ENCODE measurements at regions not wholly inside any gene's neighbourhood (a gene's known extent, or its start where the extent isn't known, plus 50 kb on each side); places are given as distances from the start of the nearest gene placed in this dataset.
"Not testable (repeated sequence)": the region's sequence is repeated elsewhere in the genome, so short reads cannot be mapped to it uniquely, and the experiment has no call there.

GRCh38 chr21:28590026-28590425 is 402.7 kb downstream of the LTN1 start:
- DNase-seq (ENCODE audit: low spot score) = no peak

GRCh38 chr21:28588997-28589396 is 403.7 kb downstream of the LTN1 start:
- DNase-seq (ENCODE audit: low spot score) = no peak

- DNase-seq (ENCODE audit: low spot score) = no peak
These were observed 404.9 kb downstream of the LTN1 start for GRCh38 chr21:28587748-28588147.

GRCh38 chr21:28581976-28582375 is 410.7 kb downstream of the LTN1 start:
- DNase-seq (ENCODE audit: low spot score) = no peak

- DNase-seq (ENCODE audit: low spot score) = not testable (repeated sequence)
These were observed 411.4 kb downstream of the LTN1 start for GRCh38 chr21:28581311-28581731.

- DNase-seq (ENCODE audit: low spot score) = no peak
These were observed 412.1 kb downstream of the LTN1 start for GRCh38 chr21:28580585-28580984.

GRCh38 chr21:28579986-28580550 is 412.6 kb downstream of the LTN1 start:
- DNase-seq (ENCODE audit: low spot score) = no peak

- DNase-seq (ENCODE audit: low spot score) = no peak
These were observed 424.0 kb downstream of the LTN1 start for GRCh38 chr21:28568692-28569091.

- DNase-seq (ENCODE audit: low spot score) = not testable (repeated sequence)
These were observed 428.7 kb downstream of the LTN1 start for GRCh38 chr21:28563933-28564332.

GRCh38 chr21:28561772-28562171 is 430.9 kb downstream of the LTN1 start:
- no peak for DNase-seq (ENCODE audit: low spot score)

GRCh38 chr21:28554660-28555475 is 437.8 kb downstream of the LTN1 start:
- DNase-seq (ENCODE audit: low spot score) = no peak

GRCh38 chr21:28550057-28550825 is 442.4 kb downstream of the LTN1 start:
- DNase-seq (ENCODE audit: low spot score) = no peak

- DNase-seq (ENCODE audit: low spot score) = no peak
These were observed 444.4 kb downstream of the LTN1 start for GRCh38 chr21:28548291-28548690.

GRCh38 chr21:28547766-28548165 is 444.9 kb downstream of the LTN1 start:
- DNase-seq (ENCODE audit: low spot score) = no peak

GRCh38 chr21:28543975-28544374 is 448.7 kb downstream of the LTN1 start:
- no peak for DNase-seq (ENCODE audit: low spot score)

GRCh38 chr21:28541371-28542112 is 451.1 kb downstream of the LTN1 start:
- no peak for DNase-seq (ENCODE audit: low spot score)

GRCh38 chr21:28540514-28540913 is 452.2 kb downstream of the LTN1 start:
- no peak for DNase-seq (ENCODE audit: low spot score)

- no peak for DNase-seq (ENCODE audit: low spot score)
These were observed 453.1 kb downstream of the LTN1 start for GRCh38 chr21:28539623-28539988.

- DNase-seq (ENCODE audit: low spot score) = no peak
These were observed 453.6 kb downstream of the LTN1 start for GRCh38 chr21:28538987-28539622.

GRCh38 chr21:28537371-28538079 is 455.2 kb downstream of the LTN1 start:
- no peak for DNase-seq (ENCODE audit: low spot score)

GRCh38 chr21:28532446-28532845 is 460.2 kb downstream of the LTN1 start:
- DNase-seq (ENCODE audit: low spot score) = no peak
